ENCODE measurements at regions not wholly inside any gene's neighbourhood (a gene's known extent, or its start where the extent isn't known, plus 50 kb on each side); places are given as distances from the start of the nearest gene placed in this dataset.

DNA sequence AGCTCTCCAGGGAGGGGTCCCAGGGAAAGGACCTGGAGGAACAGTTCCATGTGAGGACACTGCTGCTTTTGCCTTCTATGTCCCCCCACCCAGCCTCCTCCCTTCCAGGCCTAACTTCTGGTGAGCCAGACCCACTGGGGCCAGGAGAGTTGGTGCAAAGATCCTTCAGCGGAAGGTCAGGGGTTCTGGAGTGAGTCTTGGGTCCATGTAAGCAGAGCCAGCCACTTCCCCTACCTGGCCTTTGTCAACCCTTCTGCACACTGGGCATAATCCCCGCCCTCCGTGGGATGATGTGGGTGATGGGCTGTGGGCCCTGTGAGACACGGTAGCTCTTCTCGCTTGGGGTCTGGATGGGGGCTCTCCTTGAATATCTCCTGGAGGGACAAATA is 76.9 kb downstream of the RHOB start:
- H3K27ac Mint-ChIP-seq (ENCODE audit: unreplicated experiment): peak overlapping the region; percentile 11
- no peaks in the 10 kb centered on the region for H3K27me3 Mint-ChIP-seq (ENCODE audit: unreplicated experiment)
- TF ChIP-seq, protein P1, sequence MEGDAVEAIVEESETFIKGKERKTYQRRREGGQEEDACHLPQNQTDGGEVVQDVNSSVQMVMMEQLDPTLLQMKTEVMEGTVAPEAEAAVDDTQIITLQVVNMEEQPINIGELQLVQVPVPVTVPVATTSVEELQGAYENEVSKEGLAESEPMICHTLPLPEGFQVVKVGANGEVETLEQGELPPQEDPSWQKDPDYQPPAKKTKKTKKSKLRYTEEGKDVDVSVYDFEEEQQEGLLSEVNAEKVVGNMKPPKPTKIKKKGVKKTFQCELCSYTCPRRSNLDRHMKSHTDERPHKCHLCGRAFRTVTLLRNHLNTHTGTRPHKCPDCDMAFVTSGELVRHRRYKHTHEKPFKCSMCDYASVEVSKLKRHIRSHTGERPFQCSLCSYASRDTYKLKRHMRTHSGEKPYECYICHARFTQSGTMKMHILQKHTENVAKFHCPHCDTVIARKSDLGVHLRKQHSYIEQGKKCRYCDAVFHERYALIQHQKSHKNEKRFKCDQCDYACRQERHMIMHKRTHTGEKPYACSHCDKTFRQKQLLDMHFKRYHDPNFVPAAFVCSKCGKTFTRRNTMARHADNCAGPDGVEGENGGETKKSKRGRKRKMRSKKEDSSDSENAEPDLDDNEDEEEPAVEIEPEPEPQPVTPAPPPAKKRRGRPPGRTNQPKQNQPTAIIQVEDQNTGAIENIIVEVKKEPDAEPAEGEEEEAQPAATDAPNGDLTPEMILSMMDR (IDR thresholded peaks at IDR 0.05; ENCODE audit: unreplicated experiment): no peak
- H3K4me3 Mint-ChIP-seq (ENCODE audit: low read depth, unreplicated experiment): no peak overlapping the region
- no TSS peak for BruUV-seq (replicated peaks)
- no peak for DNase-seq
- intact Hi-C loops (cut with micrococcal nuclease; ENCODE audit: unreplicated experiment): no loop called here
- H3K36me3 Mint-ChIP-seq (ENCODE audit: insufficient read depth, unreplicated experiment): peaks cover 7% of the 10 kb centered on the region
- H3K9me3 Mint-ChIP-seq (ENCODE audit: low read depth, unreplicated experiment): no peaks in the 10 kb centered on the region
- CTCF ChIA-PET: no interaction called here
- H3K4me1 Mint-ChIP-seq (ENCODE audit: low read depth, unreplicated experiment): peaks cover 51% of the 10 kb centered on the region

DNA sequence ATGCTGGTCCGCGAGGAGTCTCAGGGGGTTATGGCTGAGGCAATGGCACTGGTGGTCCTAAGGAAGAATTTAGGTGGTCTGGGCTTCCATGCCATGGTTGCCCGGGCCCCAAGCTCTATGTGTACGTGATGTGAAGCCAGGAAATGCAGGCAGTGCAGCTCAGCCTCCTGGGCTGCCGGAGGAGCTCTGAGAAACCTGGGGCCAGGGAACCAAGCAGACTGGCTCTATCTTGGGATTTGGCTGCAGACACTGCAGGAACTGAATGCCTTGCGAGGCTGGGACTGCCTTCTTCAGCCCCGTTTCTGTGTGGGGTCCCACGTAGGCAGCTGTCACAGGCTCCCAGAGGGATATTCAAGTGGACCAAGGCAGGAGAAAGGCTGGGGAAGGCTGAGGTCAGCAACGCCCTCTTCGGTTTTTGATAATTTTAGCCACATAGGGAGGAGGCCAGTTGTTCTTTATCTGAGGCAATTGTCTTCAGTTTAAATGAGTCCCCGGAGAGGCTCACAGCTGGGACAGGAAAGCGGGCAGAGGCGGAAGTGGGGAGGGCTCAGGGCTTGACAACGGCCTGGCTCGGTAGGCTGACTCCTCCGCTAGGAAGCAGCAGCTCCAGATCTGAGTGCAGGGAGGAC is 77.7 kb downstream of the RHOB start:
- no peak overlapping the region for H3K4me3 Mint-ChIP-seq (ENCODE audit: low read depth, unreplicated experiment)
- CTCF ChIA-PET: interaction anchor here (0.6 to 1.5 kb wide), 4 partner anchors 8 to 80 kb away, joined by 3 to 6 read pairs (median 4); partner anchors contain the start of gene RHOB
- peaks cover 44% of the 10 kb centered on the region for H3K4me1 Mint-ChIP-seq (ENCODE audit: low read depth, unreplicated experiment)
- peaks cover 3% of the 10 kb centered on the region for H3K36me3 Mint-ChIP-seq (ENCODE audit: insufficient read depth, unreplicated experiment)
- H3K9me3 Mint-ChIP-seq (ENCODE audit: low read depth, unreplicated experiment): no peaks in the 10 kb centered on the region
- peak overlapping the region; percentile 11 for H3K27ac Mint-ChIP-seq (ENCODE audit: unreplicated experiment)
- DNase-seq: no peak
- no peaks in the 10 kb centered on the region for H3K27me3 Mint-ChIP-seq (ENCODE audit: unreplicated experiment)
- BruUV-seq (replicated peaks): no TSS peak
- intact Hi-C loops (cut with micrococcal nuclease; ENCODE audit: unreplicated experiment): no loop called here
- TF ChIP-seq, protein P1 (IDR thresholded peaks at IDR 0.05; ENCODE audit: unreplicated experiment): no peak

DNA sequence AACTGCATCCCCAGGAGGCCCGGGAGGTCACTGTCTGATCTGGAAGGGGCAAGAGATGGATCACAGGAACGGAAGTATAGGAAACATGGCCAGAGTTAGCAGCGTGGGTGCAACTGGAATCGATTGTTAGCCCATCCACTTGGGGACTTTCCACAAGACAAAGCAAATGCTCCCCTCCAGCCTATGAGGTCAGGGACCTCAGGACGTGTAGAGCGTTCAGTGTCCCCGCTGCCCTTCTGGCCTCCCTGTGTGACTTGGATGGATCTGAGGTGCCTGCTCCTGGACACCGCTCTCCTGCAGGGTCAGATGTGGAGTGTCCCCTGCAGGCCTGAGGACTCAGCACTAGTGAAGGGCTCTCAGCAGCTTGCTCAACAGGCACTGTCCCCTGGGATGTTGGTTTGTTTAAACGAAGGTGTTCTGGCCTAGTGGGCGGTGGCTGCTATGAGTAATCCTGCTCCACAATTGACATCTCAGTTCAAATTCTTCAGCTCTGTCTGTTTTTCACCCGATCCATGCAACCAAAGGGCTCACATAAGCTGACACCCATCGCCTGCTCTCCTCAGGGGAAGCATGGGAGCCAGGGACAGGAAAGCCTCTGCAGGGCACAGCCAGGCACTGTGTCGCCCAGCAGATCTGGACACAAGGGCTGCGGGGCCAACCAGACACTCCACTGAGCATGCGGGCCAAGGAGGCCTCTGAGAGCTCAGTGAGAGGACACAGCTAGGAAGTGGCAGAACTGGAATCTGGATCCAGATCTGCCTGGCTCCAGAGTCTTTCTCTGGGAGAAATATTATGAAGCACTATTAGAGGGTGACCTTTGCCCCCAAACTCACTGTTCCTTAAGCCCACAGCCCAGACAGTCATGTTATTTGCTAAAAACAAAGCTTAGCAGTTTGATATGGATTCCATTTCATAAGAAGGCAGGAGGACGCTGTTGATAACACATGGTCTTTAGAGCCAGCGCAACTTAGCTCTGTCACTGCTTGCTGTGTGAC is 78.5 kb downstream of the RHOB start:
- intact Hi-C loops (cut with micrococcal nuclease; ENCODE audit: unreplicated experiment): no loop called here
- Mint-ChIP-seq H3K36me3 (ENCODE audit: insufficient read depth, unreplicated experiment) (no peaks in the 10 kb centered on the region), H3K9me3 (ENCODE audit: low read depth, unreplicated experiment) (no peaks in the 10 kb centered on the region), H3K27ac (ENCODE audit: unreplicated experiment) (no peak overlapping the region), H3K4me1 (ENCODE audit: low read depth, unreplicated experiment) (peaks cover 43% of the 10 kb centered on the region), H3K27me3 (ENCODE audit: unreplicated experiment) (no peaks in the 10 kb centered on the region), H3K4me3 (ENCODE audit: low read depth, unreplicated experiment) (no peak overlapping the region)
- no TSS peak for BruUV-seq (replicated peaks)
- TF ChIP-seq, protein P1 (IDR thresholded peaks at IDR 0.05; ENCODE audit: unreplicated experiment): no peak
- DNase-seq: peak; percentile 59
- CTCF ChIA-PET: interaction anchor here (0.5 to 1.5 kb wide), 8 partner anchors 9 to 219 kb away, joined by 3 to 6 read pairs (median 4); partner anchors contain the start of gene RHOB

DNA sequence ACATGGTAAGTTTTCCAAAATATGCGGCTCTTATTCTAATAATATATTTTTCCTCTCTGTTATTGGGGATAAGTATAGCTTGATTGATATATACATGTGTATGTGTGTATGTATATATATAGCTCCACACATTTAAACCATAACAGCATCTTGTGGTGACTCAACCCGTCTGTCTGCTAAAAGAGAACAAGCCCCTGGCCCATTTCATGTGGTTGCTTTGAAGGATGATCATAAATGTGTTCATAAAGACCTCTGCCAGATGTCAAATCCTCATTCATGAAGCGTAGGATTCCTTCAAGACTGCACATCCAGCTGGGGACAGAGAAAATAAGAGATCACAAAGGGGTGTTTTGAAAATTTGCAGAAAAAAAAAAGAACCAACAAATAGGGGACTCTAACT is 79.3 kb downstream of the RHOB start:
- BruUV-seq (replicated peaks): no TSS peak
- H3K27ac Mint-ChIP-seq (ENCODE audit: unreplicated experiment): no peak overlapping the region
- H3K4me3 Mint-ChIP-seq (ENCODE audit: low read depth, unreplicated experiment): no peak overlapping the region
- no peak for DNase-seq
- no peaks in the 10 kb centered on the region for H3K36me3 Mint-ChIP-seq (ENCODE audit: insufficient read depth, unreplicated experiment)
- CTCF ChIA-PET: interaction anchor here (0.5 to 1.3 kb wide), 5 partner anchors 8 to 220 kb away, joined by 3 to 5 read pairs (median 4); no protein-coding TSS in a partner anchor
- H3K4me1 Mint-ChIP-seq (ENCODE audit: low read depth, unreplicated experiment): peaks cover 43% of the 10 kb centered on the region
- intact Hi-C loops (cut with micrococcal nuclease; ENCODE audit: unreplicated experiment): no loop called here
- no peaks in the 10 kb centered on the region for H3K9me3 Mint-ChIP-seq (ENCODE audit: low read depth, unreplicated experiment)
- H3K27me3 Mint-ChIP-seq (ENCODE audit: unreplicated experiment): no peaks in the 10 kb centered on the region
- TF ChIP-seq, protein P1 (IDR thresholded peaks at IDR 0.05; ENCODE audit: unreplicated experiment): no peak

Measured in Calu3 (cell line).